Left lung (tissue), 4 donors: ENCODE measurements at regions not wholly inside any gene's neighbourhood (a gene's known extent, or its start where the extent isn't known, plus 50 kb on each side); places are given as distances from the start of the nearest gene placed in this dataset.

Experiments used
- ATAC-seq: fragments of 200-7000 bp; cut with Tn5 transposase; one replicate; pipeline ENCODE4 v1.9.1; 2020; ENCODE audit warnings: moderate library complexity
- DNase-seq, 4 donors: peaks; one replicate each; pipeline ENCODE4 v3.0.0-alpha.2; 2013 to 2020
- H3K27ac ChIP-seq, 2 donors: fragments of 200-600 bp; sonication (generic) in 1 of 2; one replicate each; pipeline versions ENCODE4 v1.5.0 to v1.8.0; 2020 to 2021
- H3K27me3 ChIP-seq, 2 donors: fragments of 200-600 bp; sonication (generic) in 1 of 2; one replicate each; pipeline versions ENCODE4 v1.5.0 to v1.8.0; 2020 to 2021
- H3K36me3 ChIP-seq, 2 donors: fragments of 200-600 bp; sonication (generic) in 1 of 2; one replicate each; pipeline versions ENCODE4 v1.5.0 to v1.8.0; 2020 to 2021
- H3K4me1 ChIP-seq, 2 donors: fragments of 200-600 bp; one replicate each; pipeline ENCODE4 v1.8.0; 2021
- H3K4me3 ChIP-seq, 2 donors: fragments of 200-600 bp; sonication (generic) in 1 of 2; one replicate each; pipeline versions ENCODE4 v1.5.0 to v1.8.0; 2020 to 2021; ENCODE audit warnings: mild to moderate bottlenecking in 1 of 2
- H3K9me3 ChIP-seq, 2 donors: fragments of 200-600 bp; sonication (generic) in 1 of 2; one replicate each; pipeline versions ENCODE4 v1.5.0 to v1.8.0; 2020 to 2021
- CTCF ChIP-seq, 2 donors: fragments of 200-600 bp; sonication (generic) in 1 of 2; IDR thresholded peaks; one replicate each; pipeline versions ENCODE4 v1.5.0 to v1.8.0; 2021; ENCODE audit warnings: antibody characterized with exemption in 2 of 2
- intact Hi-C, 2 donors: fragments of 100-400 bp; cut with DNase I; formaldehyde crosslinking; loops; one replicate each; pipeline versions ENCODE4 v1.11.2 to v1.14.2; 2022
- donor health status: DM: no; HTN: yes; CAD: no.
- donor health status: DM: no; HTN: no; CAD: no.

- H3K27me3 ChIP-seq: peaks cover 7 to 48% of the 10 kb centered on the region in 2 donors
These were observed 239.8 kb downstream of the LMX1A start for GRCh38 chr1:165116732-165117131.

GRCh38 chr1:165116171-165116570 is 240.3 kb downstream of the LMX1A start:
- no peak for ATAC-seq
- Histone ChIP-seq H3K36me3 (no peaks in the 10 kb centered on the region), H3K27me3 (peaks cover 7 to 48% of the 10 kb centered on the region in 2 donors), H3K9me3 (no peaks in the 10 kb centered on the region), H3K27ac (no peak overlapping the region), H3K4me3 (no peak overlapping the region), H3K4me1 (no peaks in the 10 kb centered on the region)
- no peak for TF ChIP-seq CTCF (IDR thresholded peaks at IDR 0.05)
- no peak for DNase-seq
- intact Hi-C loops: no loop called here

More at GRCh38 chr1:165116732-165117131, 239.8 kb downstream of the LMX1A start:
- no peak overlapping the region for H3K27ac ChIP-seq
- no peaks in the 10 kb centered on the region for H3K4me1 ChIP-seq
- TF ChIP-seq CTCF (IDR thresholded peaks at IDR 0.05): no peak
- no peaks in the 10 kb centered on the region for H3K36me3 ChIP-seq
- no peaks in the 10 kb centered on the region for H3K9me3 ChIP-seq
- intact Hi-C loops: no loop called here
- ATAC-seq (peak; percentile 87), DNase-seq (no peak)
- H3K4me3 ChIP-seq: no peak overlapping the region

GRCh38 chr1:165114889-165115285 is 241.6 kb downstream of the LMX1A start:
- no peak for TF ChIP-seq CTCF (IDR thresholded peaks at IDR 0.05)
- no peak for DNase-seq
- Histone ChIP-seq H3K4me1 (no peaks in the 10 kb centered on the region), H3K36me3 (no peaks in the 10 kb centered on the region), H3K27me3 (peaks cover 7 to 48% of the 10 kb centered on the region in 2 donors), H3K9me3 (no peaks in the 10 kb centered on the region), H3K27ac (no peak overlapping the region), H3K4me3 (no peak overlapping the region)
- no peak for ATAC-seq
- intact Hi-C loops: no loop called here

GRCh38 chr1:165114022-165114888 is 242.3 kb downstream of the LMX1A start:
- no peaks in the 10 kb centered on the region for H3K4me1 ChIP-seq
- peaks cover 7 to 45% of the 10 kb centered on the region in 2 donors for H3K27me3 ChIP-seq
- H3K4me3 ChIP-seq: no peak overlapping the region
- no peak overlapping the region for H3K27ac ChIP-seq
- DNase-seq: peak in 2 of 4 donors; percentile 20 to 26
- intact Hi-C loops: no loop called here
- TF ChIP-seq CTCF (IDR thresholded peaks at IDR 0.05): peak; percentile 33 to 76
- no peaks in the 10 kb centered on the region for H3K36me3 ChIP-seq
- ATAC-seq: peak; percentile 50
- H3K9me3 ChIP-seq: no peaks in the 10 kb centered on the region

GRCh38 chr1:165112260-165112659 is 244.3 kb downstream of the LMX1A start:
- H3K4me3 ChIP-seq: no peak overlapping the region
- TF ChIP-seq CTCF (IDR thresholded peaks at IDR 0.05): no peak
- no peaks in the 10 kb centered on the region for H3K9me3 ChIP-seq
- H3K4me1 ChIP-seq: no peaks in the 10 kb centered on the region
- H3K27me3 ChIP-seq: peaks cover under 1 to 28% of the 10 kb centered on the region in 2 donors
- H3K36me3 ChIP-seq: no peaks in the 10 kb centered on the region
- H3K27ac ChIP-seq: no peak overlapping the region
- no peak for ATAC-seq
- no peak for DNase-seq
- intact Hi-C loops: no loop called here
